ENCODE measurements at regions not wholly inside any gene's neighbourhood (a gene's known extent, or its start where the extent isn't known, plus 50 kb on each side); places are given as distances from the start of the nearest gene placed in this dataset.

DNA sequence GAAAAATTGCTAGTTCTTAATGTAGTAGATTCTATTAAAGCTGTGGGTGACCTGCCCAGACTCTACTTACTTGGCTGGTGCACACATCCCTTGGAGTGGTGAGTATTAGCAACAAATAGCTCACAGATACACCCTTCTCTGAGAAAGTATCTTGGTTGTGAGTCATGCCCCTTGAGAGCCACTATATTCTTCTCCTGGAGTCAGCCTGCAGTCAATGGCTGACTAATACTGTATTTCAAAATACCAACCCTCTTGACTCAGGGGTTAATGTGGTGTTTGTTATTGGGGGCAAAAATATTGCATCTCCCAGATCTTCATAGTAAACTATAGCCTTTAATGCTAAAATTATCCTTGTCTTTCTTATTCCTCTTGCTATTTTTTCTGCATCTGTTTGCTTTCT lies 354.9 kb downstream of the BMPER start:
- TF ChIP-seq, protein P1, sequence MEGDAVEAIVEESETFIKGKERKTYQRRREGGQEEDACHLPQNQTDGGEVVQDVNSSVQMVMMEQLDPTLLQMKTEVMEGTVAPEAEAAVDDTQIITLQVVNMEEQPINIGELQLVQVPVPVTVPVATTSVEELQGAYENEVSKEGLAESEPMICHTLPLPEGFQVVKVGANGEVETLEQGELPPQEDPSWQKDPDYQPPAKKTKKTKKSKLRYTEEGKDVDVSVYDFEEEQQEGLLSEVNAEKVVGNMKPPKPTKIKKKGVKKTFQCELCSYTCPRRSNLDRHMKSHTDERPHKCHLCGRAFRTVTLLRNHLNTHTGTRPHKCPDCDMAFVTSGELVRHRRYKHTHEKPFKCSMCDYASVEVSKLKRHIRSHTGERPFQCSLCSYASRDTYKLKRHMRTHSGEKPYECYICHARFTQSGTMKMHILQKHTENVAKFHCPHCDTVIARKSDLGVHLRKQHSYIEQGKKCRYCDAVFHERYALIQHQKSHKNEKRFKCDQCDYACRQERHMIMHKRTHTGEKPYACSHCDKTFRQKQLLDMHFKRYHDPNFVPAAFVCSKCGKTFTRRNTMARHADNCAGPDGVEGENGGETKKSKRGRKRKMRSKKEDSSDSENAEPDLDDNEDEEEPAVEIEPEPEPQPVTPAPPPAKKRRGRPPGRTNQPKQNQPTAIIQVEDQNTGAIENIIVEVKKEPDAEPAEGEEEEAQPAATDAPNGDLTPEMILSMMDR (IDR thresholded peaks at IDR 0.05; ENCODE audit: control extremely low read depth in 1 of 3, insufficient read depth in 1 of 3, low read depth in 1 of 3, low read length in 3 of 3): no peak
- TF ChIP-seq EZH2 (IDR thresholded peaks at IDR 0.05; ENCODE audit: low read depth, low read length, severe bottlenecking): no peak
- no peak for TF ChIP-seq HDAC2 (IDR thresholded peaks at IDR 0.05; ENCODE audit: borderline replicate concordance in 1 of 2, low read depth in 2 of 2, low read length in 2 of 2)
- TF ChIP-seq ZNF274 (IDR thresholded peaks at IDR 0.05; ENCODE audit: borderline replicate concordance, extremely low read depth, low read length): no peak
- TF ChIP-seq, protein P2, sequence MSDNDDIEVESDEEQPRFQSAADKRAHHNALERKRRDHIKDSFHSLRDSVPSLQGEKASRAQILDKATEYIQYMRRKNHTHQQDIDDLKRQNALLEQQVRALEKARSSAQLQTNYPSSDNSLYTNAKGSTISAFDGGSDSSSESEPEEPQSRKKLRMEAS (IDR thresholded peaks at IDR 0.05): no peak

All from H1 (cell line).